ENCODE measurements at regions not wholly inside any gene's neighbourhood (a gene's known extent, or its start where the extent isn't known, plus 50 kb on each side); places are given as distances from the start of the nearest gene placed in this dataset.

DNA sequence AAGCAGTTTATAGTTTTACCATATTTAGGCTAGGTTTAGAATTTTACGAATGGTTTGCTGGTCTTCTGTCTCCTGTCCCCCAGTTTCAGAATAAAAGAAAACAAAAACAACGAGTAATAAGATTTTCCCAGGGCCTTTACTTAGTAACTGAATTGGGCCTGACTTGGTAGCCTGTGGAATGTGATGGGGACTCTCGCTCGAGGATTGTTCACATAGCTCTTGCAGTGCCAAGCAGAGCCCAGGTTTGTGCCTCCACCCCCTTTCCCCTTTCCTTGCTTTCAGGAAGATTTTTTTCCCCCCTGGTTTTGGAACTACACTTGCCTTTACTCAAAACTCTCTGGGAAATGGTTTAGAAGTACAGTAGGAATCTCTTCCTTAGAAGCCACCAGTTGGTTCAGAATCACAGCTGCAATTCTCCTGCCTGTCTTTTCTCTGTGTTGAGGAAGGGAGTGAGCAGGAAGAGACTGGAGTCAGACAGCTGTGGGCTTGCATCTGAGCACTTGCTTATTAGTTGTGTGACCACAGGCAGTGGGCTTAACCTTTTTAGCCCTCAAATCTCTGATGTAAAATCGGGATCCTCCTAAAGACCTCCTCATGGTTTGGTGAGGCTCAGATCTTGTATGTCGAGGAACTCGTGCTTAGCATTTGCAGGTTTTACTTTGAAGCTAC, 501.2 kb downstream of the PCNX1 start:
- Histone ChIP-seq H3K27me3 (ENCODE audit: insufficient read depth, low read length, poor library complexity, severe bottlenecking) (no peaks in the 10 kb centered on the region), H3F3A (ENCODE audit: low read depth) (peaks cover 6% of the 10 kb centered on the region; the same call in 1 of the 2 replicates), H3K4me1 (ENCODE audit: insufficient read depth, low read length, poor library complexity, severe bottlenecking) (peaks cover 61% of the 10 kb centered on the region), H3K36me3 (ENCODE audit: insufficient read depth, low read length) (peaks cover 10% of the 10 kb centered on the region), H3K4me3 (ENCODE audit: low read length, poor library complexity, severe bottlenecking) (no peak overlapping the region), H3K79me2 (ENCODE audit: insufficient read depth, low read length) (peaks cover 95% of the 10 kb centered on the region), H3K9me3 (ENCODE audit: insufficient read depth, low read depth, low read length) (no peaks in the 10 kb centered on the region), H2AFZ (ENCODE audit: low read length) (no peak overlapping the region), H3K9ac (ENCODE audit: low read depth, low read length, poor library complexity, severe bottlenecking) (peak overlapping the region; percentile 51), H3K4me2 (ENCODE audit: low read depth, low read length, poor library complexity, severe bottlenecking) (peak overlapping the region; percentile 12), H3K9me2 (replicated peaks; ENCODE audit: low read depth, low read length) (no peaks in the 10 kb centered on the region), H4K20me1 (ENCODE audit: insufficient read depth, low read length, poor library complexity, severe bottlenecking) (peaks cover 7% of the 10 kb centered on the region)
- TF ChIP-seq, protein P1, sequence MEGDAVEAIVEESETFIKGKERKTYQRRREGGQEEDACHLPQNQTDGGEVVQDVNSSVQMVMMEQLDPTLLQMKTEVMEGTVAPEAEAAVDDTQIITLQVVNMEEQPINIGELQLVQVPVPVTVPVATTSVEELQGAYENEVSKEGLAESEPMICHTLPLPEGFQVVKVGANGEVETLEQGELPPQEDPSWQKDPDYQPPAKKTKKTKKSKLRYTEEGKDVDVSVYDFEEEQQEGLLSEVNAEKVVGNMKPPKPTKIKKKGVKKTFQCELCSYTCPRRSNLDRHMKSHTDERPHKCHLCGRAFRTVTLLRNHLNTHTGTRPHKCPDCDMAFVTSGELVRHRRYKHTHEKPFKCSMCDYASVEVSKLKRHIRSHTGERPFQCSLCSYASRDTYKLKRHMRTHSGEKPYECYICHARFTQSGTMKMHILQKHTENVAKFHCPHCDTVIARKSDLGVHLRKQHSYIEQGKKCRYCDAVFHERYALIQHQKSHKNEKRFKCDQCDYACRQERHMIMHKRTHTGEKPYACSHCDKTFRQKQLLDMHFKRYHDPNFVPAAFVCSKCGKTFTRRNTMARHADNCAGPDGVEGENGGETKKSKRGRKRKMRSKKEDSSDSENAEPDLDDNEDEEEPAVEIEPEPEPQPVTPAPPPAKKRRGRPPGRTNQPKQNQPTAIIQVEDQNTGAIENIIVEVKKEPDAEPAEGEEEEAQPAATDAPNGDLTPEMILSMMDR (conservative IDR thresholded peaks at IDR 0.05; ENCODE audit: low read length): no peak
- no peak for TF ChIP-seq EZH2phosphoT487 (IDR thresholded peaks at IDR 0.05; ENCODE audit: borderline replicate concordance)

DNA sequence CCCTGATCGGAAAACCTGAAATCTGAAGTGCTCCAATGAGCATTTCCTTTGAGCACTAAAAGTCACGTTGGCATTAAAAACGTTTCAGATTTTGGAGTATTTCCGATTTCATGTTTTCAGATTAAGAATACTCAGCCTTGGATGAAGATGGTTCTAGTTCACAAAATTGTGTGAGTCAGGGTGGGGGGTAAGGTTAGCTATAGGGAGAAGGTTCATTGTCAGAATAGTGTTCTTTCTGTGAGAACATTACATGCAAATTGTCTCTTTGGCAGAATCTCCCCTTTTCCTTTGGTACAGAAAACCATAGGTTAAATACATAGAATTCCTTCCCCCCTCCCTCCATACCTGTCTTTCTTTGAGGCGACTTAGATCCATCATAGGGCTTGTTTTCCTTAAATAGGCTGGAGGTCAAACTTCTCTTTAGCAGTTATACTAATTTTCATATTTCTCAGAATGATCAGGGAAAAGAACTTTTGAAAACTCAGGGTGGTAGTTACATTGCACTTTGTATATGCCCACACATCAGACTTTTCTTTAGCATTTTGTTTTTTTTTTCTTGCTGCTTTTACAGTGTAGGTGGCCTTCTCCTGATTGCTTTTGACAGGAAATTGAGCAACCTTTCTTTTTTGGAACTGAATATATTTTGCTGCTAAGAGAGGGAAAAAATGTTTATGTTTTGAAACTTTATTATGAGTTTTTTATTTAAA, 503.5 kb downstream of the PCNX1 start:
- H3K36me3 ChIP-seq (ENCODE audit: insufficient read depth, low read length): 0 out of 2 replicates have a peak, but pooled peaks cover 3% of the 10 kb centered on the region
- H3K4me1 ChIP-seq (ENCODE audit: insufficient read depth, low read length, poor library complexity, severe bottlenecking): peaks cover 71% of the 10 kb centered on the region
- H4K20me1 ChIP-seq (ENCODE audit: insufficient read depth, low read length, poor library complexity, severe bottlenecking): no peaks in the 10 kb centered on the region
- no peak for TF ChIP-seq EZH2phosphoT487 (IDR thresholded peaks at IDR 0.05; ENCODE audit: borderline replicate concordance)
- TF ChIP-seq, protein P1 (conservative IDR thresholded peaks at IDR 0.05; ENCODE audit: low read length): no peak
- H3K9me2 ChIP-seq (replicated peaks; ENCODE audit: low read depth, low read length): no peaks in the 10 kb centered on the region
- H3K4me2 ChIP-seq (ENCODE audit: low read depth, low read length, poor library complexity, severe bottlenecking): peak overlapping the region; percentile 49
- no peak overlapping the region for H3K4me3 ChIP-seq (ENCODE audit: low read length, poor library complexity, severe bottlenecking)
- peaks cover 6% of the 10 kb centered on the region; the same call in 1 of the 2 replicates for H3F3A ChIP-seq (ENCODE audit: low read depth)
- H3K79me2 ChIP-seq (ENCODE audit: insufficient read depth, low read length): peaks cover 99% of the 10 kb centered on the region
- peak overlapping the region; percentile 63 for H3K9ac ChIP-seq (ENCODE audit: low read depth, low read length, poor library complexity, severe bottlenecking)
- no peaks in the 10 kb centered on the region for H3K27me3 ChIP-seq (ENCODE audit: insufficient read depth, low read length, poor library complexity, severe bottlenecking)
- no peaks in the 10 kb centered on the region for H3K9me3 ChIP-seq (ENCODE audit: insufficient read depth, low read depth, low read length)
- H2AFZ ChIP-seq (ENCODE audit: low read length): no peak overlapping the region

DNA sequence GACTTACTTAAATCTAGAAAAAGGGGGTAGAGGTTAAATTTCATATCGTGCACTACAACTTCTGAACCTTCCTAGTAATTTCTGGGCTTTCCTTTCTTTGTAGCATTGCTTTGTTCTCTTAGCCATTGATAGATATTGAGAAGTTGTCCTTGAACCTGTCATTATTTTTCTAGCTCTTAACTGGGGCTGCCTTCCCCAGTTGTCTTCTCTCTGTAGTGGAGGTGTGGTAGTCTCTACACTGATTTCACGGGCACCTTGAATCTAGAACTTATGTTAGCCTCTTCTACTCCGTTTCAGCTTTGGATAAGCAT, 504.0 kb downstream of the PCNX1 start:
- Histone ChIP-seq H2AFZ (ENCODE audit: low read length) (no peak overlapping the region), H3F3A (ENCODE audit: low read depth) (peaks cover 6% of the 10 kb centered on the region; the same call in 1 of the 2 replicates), H3K79me2 (ENCODE audit: insufficient read depth, low read length) (peaks cover 98% of the 10 kb centered on the region), H3K9me3 (ENCODE audit: insufficient read depth, low read depth, low read length) (no peaks in the 10 kb centered on the region), H4K20me1 (ENCODE audit: insufficient read depth, low read length, poor library complexity, severe bottlenecking) (no peaks in the 10 kb centered on the region), H3K4me2 (ENCODE audit: low read depth, low read length, poor library complexity, severe bottlenecking) (peak overlapping the region; percentile 49), H3K4me1 (ENCODE audit: insufficient read depth, low read length, poor library complexity, severe bottlenecking) (peaks cover 76% of the 10 kb centered on the region), H3K36me3 (ENCODE audit: insufficient read depth, low read length) (0 out of 2 replicates have a peak, but pooled peaks cover 3% of the 10 kb centered on the region), H3K27me3 (ENCODE audit: insufficient read depth, low read length, poor library complexity, severe bottlenecking) (no peaks in the 10 kb centered on the region), H3K4me3 (ENCODE audit: low read length, poor library complexity, severe bottlenecking) (no peak overlapping the region), H3K9me2 (replicated peaks; ENCODE audit: low read depth, low read length) (no peaks in the 10 kb centered on the region), H3K9ac (ENCODE audit: low read depth, low read length, poor library complexity, severe bottlenecking) (peak overlapping the region; percentile 63)
- TF ChIP-seq, protein P1 (conservative IDR thresholded peaks at IDR 0.05; ENCODE audit: low read length): no peak
- TF ChIP-seq EZH2phosphoT487 (IDR thresholded peaks at IDR 0.05; ENCODE audit: borderline replicate concordance): no peak

Measured in Loucy (cell line).